HG03064 (cell line): ENCODE measurements at regions not wholly inside any gene's neighbourhood (a gene's known extent, or its start where the extent isn't known, plus 50 kb on each side); places are given as distances from the start of the nearest gene placed in this dataset.

Experiments used
- ATAC-seq: cut with Tn5 transposase; IDR thresholded peaks from one replicate; pipeline ENCODE4 v1.9.1; 2021; ENCODE audit warnings: low read depth; ENCODE audit not compliant: unreplicated experiment

GRCh38 chr12:25818596-25819390 is 139.7 kb upstream of the RASSF8 start:
- ATAC-seq = no peak

GRCh38 chr12:25819691-25820090 is 138.8 kb upstream of the RASSF8 start:
- ATAC-seq = no peak

- ATAC-seq = no peak
Measured at GRCh38 chr12:25822281-25822680, 136.2 kb upstream of the RASSF8 start.

- ATAC-seq = no peak
Measured at GRCh38 chr12:25824734-25825133, 133.7 kb upstream of the RASSF8 start.

- ATAC-seq = no peak
Measured at GRCh38 chr12:25825446-25825845, 133.0 kb upstream of the RASSF8 start.

- ATAC-seq = no peak
Measured at GRCh38 chr12:25827141-25827540, 131.3 kb upstream of the RASSF8 start.

GRCh38 chr12:25827747-25828146 is 130.7 kb upstream of the RASSF8 start:
- ATAC-seq = no peak

GRCh38 chr12:25828188-25828587 is 130.3 kb upstream of the RASSF8 start:
- no peak for ATAC-seq

GRCh38 chr12:25829192-25829591 is 129.3 kb upstream of the RASSF8 start:
- ATAC-seq = no peak

GRCh38 chr12:25830456-25830855 is 128.0 kb upstream of the RASSF8 start:
- no peak for ATAC-seq

GRCh38 chr12:25833657-25834056 is 124.8 kb upstream of the RASSF8 start:
- ATAC-seq = no peak

- no peak for ATAC-seq
Measured at GRCh38 chr12:25835385-25835784, 123.1 kb upstream of the RASSF8 start.

- ATAC-seq = no peak
Measured at GRCh38 chr12:25838007-25838406, 120.5 kb upstream of the RASSF8 start.

- ATAC-seq = no peak
Measured at GRCh38 chr12:25839470-25839869, 119.0 kb upstream of the RASSF8 start.

GRCh38 chr12:25840678-25841465 is 117.6 kb upstream of the RASSF8 start:
- no peak for ATAC-seq

- ATAC-seq = no peak
Measured at GRCh38 chr12:25842254-25842653, 116.2 kb upstream of the RASSF8 start.

GRCh38 chr12:25843976-25844375 is 114.5 kb upstream of the RASSF8 start:
- no peak for ATAC-seq

- ATAC-seq = no peak
Measured at GRCh38 chr12:25845415-25845814, 113.1 kb upstream of the RASSF8 start.

GRCh38 chr12:25852792-25853191 is 105.7 kb upstream of the RASSF8 start:
- ATAC-seq = no peak

GRCh38 chr12:25853316-25854095 is 105.0 kb upstream of the RASSF8 start:
- no peak for ATAC-seq

- no peak for ATAC-seq
Measured at GRCh38 chr12:25854991-25855390, 103.5 kb upstream of the RASSF8 start.
